NCI-H460 (cell line): ENCODE measurements at regions not wholly inside any gene's neighbourhood (a gene's known extent, or its start where the extent isn't known, plus 50 kb on each side); places are given as distances from the start of the nearest gene placed in this dataset.

Source experiments
- DNase-seq: peaks from one replicate; pipeline ENCODE4 v3.0.0-alpha.2; 2016; ENCODE audit warnings: low read depth; ENCODE audit errors: extremely low read depth

DNA sequence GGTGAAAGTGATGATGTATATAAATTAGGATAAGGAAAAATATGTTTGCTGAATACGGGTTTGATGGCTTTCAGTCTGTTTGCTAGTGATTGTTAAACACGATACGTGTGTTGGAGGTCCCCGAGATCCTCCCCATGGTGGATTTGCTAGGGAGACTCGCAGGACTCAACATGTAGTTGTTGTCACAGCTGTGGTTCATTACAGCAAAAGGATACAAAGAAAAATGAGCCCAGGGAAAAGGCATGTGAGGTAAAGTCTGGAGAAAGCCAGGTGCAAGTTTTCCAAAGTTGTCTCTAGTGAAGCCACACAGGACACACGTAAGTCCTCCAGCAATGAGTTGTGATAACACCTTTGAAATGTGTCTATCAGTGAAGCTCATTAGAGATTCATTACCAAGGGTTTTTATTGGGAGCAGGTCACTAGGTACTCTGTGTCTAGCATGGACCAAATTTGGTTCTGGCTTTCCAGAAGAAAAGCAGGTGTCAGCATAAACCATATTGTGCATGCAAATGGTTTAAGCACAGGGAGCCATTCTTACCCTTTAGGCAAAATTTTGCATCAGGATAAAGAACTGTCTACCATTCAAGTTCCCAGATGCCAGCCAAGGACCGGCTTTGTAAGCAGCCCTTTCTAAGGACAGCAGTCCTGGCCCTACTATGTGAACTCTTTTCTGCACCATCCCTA is 215.2 kb upstream of the WSCD1 start:
- no peak for DNase-seq

DNA sequence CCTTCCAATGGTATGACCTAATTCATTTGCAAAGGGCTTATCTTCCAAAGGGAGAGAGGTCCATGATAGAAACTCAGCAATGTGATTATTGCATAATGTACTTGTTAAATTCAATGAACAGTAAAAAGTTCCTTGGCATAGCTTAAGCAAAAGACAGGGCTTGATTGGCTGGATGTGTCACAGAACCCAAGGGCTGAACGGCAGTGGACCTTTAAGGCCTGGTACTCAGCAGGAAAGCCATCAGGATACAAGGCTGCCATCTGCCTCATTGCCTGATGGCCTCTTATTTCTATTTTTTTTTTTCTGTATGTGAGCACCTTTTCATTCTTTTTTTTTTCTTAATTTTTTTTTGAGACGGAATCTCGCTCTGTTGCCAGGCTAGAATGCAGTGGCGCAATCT is 208.9 kb upstream of the WSCD1 start:
- DNase-seq: no peak

DNA sequence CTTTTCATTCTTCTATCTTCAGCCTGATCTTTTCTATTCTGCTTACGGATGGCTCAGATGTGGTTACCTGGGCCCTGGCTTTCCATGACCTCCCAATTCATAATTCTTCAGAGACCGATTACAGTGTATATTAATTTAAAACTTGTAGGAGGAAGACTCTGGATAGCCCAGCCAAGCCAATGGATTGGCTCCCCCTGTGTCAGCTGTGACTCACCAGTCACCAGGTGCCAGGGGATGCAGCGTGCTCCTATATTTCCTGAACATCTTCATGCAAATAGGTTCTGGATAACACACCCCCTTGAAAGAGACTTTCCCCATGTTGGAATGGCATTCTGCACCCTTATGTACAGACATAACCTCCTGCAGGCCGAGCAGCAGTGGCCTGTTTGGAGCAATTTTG is 208.3 kb upstream of the WSCD1 start:
- no peak for DNase-seq

DNA sequence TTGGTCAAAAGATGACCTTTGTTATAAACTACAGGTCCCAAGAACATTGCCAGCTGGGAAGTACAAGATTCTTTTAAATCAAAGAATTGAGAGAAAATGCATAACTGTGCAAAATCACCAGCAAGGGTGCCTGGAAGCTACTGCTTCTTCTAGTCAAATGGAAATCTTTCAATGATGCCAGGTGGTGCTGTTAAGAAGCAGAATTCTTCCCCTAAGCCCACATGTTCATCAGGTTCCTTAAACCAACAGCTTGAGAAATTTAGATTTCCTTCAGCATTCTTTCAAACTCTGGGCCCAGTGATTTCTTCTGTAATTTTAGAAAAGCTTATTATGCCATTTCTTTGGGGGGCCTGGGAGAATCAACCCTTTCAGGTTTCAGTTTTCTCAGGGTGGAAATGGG is 207.8 kb upstream of the WSCD1 start:
- DNase-seq: no peak

DNA sequence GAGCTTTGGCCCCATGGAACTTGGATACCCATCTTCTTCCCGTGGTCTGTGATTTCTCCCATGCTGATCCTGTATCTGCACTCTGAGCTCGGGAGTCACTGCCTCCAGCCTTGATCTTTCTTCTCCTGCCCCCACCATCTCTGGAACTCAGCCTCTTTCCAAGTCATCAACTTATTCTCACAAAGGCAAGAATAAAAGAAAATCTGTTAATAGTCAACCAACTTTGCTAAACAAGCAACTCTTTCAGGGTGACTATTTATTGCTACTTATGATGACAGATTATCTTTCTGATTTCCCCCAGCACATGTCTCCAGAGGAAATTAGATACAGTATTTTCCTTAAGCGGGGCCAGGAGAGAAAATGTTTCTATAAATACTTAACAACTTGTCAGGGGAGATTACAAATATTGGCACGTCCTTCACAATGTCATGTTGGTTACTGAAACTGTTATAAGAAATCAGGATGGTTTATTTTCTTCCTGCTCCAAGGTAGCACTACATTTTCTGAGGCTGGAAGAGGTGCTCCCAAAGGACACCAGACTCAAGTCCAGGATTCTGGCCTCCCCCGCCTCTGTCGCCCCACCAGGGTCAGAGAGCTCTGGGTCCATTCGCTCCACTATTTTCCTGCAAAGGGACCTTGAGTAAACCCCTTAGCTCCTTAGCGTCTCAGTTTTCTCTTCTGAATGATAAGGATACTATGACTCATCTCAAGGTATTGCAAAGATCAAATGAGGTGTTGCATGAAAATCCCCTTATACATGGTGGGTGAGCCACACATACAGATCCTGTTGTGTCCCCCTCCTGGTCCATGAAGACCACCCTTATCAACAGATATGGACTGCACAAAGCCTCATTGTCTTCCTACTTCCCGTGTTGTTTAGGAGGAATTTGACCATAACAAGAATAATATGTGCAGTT is 205.2 kb upstream of the WSCD1 start:
- DNase-seq: no peak

DNA sequence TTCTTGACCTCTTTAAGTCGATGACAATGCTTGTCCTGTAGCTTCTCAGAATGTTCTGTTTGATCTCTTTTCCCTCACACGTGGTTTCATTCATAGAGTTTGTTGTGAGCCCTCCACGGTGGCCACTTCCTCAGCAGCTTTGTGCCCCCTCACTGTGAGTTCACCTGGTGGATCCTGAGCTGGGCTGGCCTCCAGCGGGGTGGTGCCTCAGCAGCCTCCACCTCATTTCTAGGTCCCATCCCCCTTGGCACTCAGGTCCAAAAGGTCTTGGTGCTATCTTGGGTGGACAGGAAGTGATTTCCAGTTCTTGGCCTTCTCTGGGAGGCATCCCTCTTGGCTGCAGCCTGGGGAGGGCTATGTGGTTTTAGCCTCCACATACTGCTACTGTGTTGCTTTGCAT is 203.2 kb upstream of the WSCD1 start:
- no peak for DNase-seq

DNA sequence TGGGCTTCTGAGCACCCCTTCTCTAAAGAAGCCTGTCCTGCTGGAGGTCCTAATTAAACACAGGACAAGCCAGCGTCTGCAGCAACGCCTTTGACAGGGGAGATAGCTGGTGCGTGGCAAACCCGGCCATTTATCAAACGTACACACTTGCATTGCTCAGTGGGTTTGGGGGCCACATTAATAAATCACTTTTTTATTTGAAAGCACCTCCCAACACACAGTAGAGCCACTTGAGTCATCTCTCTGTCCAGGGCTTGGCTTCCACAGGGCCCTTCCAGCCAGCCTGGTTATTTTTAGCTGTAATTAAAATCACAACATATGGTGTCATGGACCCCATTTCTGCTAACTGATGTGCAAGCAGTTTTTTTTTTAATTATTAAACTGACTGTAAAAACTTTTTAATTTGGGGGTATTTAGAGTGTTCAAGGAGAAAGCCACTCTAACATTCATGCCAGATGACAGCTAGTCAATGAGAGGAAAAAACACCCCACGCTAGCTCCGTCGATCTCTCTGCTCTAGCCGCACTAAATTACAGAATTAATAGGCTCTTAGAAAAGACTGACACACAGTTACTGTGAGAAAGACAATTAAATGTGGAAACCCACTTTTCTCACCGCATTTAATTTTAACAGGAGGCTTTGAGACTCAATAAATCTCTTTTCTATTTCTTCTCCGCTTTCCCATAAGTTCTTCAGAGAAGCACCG is 201.0 kb upstream of the WSCD1 start:
- no peak for DNase-seq

DNA sequence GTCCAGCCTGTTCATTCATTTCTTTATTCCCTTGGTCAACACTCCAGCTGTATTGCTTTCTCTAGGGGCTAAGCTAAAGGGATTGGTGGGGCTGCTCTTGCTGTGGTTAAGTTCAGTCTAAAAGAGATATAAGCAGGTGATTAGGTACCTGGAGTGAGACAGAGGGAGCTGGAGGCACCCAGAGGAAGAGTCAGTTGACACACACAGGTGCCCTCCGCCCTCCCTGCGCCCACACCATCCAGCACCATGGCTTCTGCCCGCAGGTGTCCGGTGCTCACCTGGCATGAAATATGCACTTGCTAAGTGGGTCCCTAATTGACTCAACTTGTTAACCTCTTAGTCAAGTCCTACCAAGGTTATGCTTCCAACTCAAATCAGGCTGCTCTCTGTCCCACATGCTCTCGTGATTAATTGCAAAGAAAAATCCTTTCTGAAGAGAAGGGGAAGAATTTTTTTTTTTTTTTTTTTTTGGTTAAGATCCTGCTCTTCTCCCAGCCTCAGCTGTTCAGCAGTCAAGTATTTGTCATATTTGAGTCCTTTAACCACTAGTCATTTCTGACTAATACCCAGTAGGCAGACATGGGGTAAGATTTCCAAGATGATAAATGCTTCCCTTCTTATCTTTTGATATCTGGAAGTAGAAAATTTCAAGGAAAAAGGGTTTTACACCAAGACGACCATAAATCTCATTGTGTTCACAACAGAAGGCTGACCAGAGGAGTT is 199.8 kb upstream of the WSCD1 start:
- DNase-seq: no peak

DNA sequence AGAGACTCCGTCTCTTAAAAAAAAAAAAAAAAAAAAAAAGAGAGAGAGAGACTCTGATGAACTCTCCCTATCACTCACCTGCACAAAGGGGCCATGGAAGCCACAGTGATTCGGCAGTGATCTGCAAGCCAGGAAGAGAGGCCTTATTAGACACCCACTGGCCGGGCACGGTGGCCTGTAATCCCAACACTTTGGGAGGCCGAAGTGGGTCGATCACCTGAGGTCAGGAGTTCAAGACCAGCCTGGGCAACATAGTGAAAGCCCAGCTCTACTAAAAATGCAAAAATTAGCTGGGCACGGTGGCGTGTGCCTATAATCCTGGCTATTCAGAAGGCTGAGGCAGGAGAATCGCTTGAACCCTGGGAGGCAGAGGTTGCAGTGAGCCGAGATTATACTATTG is 198.5 kb upstream of the WSCD1 start:
- DNase-seq: no peak

DNA sequence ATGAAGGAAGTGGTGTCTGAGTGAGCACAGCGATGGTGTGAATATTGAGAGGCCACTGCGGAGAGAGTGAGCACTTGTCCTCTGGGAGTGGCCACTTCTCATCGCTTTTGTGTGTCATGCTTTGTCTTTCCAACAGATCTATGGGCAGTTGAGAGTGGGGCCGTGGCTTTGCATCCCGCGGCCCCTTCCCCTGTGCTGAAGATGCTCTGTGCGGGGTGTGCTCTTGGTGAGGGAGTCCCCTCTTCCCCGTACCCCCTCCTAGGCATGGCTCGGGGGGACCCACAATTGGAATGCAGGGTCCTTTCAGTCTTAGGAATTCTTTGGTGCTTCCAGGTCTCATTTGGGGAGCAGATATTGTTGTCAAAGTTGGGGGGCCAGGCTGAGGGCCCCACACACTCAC is 197.3 kb upstream of the WSCD1 start:
- no peak for DNase-seq

DNA sequence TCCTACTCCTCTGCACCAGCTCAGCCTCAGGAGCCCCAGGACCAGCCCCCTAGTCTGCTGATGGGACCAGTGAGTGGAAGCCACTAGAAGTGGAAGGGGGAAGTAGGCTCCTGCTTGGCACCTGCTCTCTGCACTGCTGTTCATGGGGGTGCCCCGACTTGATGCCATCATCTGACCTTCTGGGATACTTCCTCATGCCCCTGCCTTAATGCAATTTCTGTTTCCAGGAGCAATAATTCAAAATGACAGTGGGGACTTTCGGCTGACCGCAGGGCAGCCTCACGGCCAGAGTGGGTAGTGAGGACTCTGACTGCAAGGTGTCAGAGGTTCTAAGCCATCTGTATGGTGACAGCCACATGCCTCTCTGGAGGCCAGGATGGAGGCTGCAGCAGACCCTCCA is 196.4 kb upstream of the WSCD1 start:
- no peak for DNase-seq

DNA sequence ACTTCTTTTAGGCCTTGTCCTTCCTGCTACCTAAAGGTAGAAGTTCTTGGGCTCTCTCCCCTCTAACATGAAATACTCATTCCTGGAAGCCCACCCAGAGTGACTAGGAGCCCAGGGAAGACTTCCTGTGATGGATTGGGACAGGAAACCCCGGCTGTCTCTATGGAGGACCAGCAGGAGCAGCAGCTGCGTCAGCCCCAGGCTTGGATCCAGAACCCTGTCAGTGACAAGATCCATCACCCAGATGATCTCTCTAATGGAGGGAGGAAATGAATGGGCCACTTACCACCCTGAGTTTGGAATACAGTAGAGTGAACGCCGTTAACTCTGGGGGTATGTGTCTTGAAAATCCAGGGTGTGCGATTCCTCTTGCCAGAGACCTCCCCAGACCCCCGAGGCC is 195.7 kb upstream of the WSCD1 start:
- no peak for DNase-seq

DNA sequence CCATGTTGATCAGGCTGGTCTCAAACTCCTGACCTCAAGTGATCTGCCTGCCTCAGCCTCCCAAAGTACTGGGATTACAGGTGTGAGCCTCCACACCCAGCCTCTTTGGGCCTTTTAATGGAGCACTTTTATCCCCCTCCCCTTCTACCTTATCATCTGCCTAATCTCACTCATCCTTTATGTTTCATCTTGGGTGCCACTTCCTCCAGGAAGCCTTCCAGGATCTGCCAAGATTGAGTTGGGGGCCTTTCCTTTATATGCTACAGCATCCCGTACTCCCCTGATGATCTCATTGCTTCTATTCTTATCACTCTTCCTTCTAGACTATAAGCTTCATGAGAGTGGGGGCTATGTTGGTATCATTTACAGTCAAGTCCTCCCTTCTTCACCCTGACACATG is 192.8 kb upstream of the WSCD1 start:
- no peak for DNase-seq

DNA sequence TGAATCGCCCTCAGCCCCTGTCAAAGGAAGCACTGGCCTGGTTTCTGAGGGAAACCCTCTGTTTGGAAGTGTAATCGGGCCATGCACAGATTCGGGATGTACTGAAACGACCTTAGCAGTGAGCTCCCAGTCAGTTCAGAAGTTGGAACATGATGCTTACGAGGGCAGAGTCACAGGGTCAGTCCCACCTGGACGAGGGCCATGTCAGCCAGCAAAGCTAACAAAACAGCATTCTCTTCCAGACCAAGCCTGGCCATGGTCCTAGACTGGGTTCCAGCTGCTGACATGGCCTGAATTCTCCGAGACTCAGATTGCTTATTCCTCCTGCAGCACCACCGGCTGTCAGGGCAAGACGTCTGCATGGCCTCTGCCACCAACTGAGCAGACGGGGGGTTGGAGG is 192.2 kb upstream of the WSCD1 start:
- no peak for DNase-seq

DNA sequence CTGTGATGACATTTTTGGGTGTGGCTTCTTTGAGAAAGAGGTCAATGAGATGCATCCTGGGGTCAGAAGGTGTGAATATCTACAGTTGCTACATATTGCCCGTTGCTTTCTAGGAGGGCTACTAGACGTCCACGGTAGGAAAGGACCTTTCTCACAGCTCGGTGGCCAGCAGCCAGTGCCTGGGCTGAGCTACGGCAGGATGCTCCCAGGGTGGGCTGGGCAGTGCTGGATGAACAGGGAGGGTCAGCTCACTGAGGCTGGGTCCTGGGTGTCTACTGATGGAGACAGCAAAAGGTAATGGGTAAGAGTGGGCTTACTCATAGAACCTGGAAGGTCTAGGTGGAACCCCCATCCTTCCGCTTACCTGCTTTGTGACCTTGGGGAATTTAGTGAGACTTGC is 188.3 kb upstream of the WSCD1 start:
- no peak for DNase-seq

DNA sequence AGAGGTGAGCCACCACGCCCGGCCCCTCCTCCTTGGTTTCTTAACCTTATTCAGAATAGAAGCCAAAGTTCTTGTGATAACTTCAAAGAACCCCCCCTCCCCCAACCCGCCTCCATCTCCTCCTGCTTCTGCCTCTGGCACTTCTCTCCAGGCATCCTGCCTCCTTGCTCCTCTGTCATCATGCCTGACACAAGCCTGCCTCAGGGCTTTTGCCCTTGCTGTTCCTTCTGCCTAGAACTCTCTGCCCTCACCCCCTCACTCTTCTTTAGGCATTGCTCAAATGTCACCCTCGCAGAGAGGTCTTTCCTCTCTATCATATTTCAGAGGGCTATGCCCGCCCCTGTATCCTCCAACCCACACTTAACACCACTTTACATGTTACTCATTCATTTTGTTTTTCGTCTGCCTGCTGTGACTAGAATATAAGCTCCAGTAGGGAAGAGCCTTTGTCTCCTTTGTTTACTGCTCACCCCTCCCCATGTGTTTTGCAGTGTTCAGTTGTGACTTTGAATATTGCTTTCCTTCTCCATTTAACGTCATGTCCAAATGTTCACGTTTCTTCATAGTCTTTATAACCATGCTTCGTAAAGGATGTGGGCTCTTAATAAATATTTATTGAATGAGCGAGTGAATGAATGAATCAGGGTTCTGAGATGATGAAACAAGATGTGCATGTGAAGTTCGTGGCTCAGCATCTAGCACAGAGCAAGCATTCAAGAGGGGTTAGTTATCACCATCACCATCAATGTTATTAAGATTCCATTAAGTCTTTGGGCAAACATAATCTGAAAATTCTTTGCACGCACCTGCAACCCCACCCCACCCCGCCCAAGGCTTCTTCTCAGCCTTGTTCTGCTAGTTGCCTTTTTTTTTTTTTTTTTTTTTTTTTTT is 186.2 kb upstream of the WSCD1 start:
- DNase-seq: no peak

DNA sequence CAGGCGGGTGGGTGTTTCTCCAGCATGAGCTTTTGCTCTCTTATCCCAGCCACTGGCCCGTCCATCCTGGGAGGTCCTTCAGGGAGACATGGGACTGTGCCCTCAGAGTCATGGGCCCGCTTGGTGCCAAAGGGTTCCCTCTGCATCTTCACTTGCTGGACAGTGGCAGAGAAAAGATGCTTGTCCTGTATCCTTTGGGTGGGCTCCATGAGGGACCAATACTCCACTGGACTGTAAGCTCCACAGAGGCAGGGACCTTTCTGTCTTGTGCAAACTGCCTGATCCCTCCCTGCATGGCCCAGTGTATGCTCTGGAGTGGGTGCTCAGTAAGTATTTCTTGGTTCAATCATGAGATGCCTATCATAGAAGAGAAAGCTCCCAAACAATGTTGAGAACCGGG is 184.8 kb upstream of the WSCD1 start:
- no peak for DNase-seq

DNA sequence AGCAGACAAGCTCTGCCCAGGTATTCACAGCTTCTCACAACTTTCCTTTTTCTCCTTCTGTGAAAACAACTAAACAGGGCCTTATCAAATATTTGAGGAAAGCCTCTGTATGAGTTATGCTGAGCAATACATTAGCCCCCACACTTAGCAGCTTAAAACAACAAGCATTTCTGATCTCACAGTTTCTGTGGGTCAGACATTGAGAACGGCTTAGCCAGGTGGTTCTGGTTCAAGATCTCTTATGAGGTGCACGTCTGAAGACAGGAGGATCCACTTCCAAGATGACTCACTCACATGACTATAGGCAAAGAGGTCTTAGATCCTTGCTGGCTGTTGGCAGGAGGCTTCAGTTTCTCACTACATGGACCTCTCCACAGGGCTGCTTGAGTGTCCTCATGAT is 181.4 kb upstream of the WSCD1 start:
- DNase-seq: no peak

DNA sequence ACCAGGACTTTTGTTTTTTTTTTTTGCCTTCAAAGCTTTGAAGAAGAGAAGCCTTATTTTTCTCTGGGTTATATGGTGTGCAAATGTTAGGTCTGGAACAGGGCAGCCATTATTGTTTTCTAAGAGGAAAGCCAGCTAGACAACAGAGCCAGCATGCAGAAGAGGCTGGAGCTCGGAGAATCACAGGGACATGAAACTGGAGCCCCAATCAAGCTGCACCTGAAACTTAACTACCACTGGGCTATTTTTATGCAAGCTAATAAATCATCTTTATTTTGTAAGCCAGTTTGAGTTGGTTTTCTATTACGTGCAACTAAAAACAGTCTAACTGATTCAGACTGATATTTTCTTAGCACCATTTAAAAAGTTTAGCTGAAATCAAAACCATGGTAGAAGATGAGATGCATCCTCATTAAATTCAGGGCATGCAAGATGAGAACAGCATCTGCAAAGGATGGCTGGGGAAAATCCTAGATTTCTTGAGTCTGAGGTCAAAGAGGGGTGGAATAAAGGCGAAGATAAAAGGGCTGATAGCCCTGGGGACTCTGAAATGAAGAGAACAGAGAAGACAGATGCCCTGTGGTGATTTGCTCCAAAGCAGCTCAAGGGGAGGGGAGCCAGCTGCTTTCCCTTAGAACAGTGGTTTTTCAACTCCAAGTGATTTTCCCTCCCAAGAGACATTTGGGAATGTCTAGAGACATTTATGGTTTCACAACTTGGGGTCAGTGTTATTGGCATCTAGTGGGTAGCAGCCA is 177.1 kb upstream of the WSCD1 start:
- no peak for DNase-seq
